Fibroblast of pulmonary artery (primary cell): ENCODE measurements at regions not wholly inside any gene's neighbourhood (a gene's known extent, or its start where the extent isn't known, plus 50 kb on each side); places are given as distances from the start of the nearest gene placed in this dataset.

Source experiments
- DNase-seq: peaks from one replicate; pipeline ENCODE4 v3.0.0-alpha.2; 2010; ENCODE audit warnings: low read depth
- H3K4me3 ChIP-seq: replicated peaks from 2 replicates; pipeline ENCODE4 v1.5.1; 2011; ENCODE audit warnings: low read depth, mild to moderate bottlenecking, control low read depth, low read length, moderate library complexity
- CTCF ChIP-seq: IDR thresholded peaks from 2 replicates; pipeline ENCODE4 v1.5.1; 2011; ENCODE audit warnings: mild to moderate bottlenecking, control low read depth, low read length, inconsistent platforms; ENCODE audit errors: missing control alignments

GRCh38 chr9:13688990-13689600 lies 409.6 kb upstream of the MPDZ start:
- H3K4me3 ChIP-seq = no peak overlapping the region
- peak; percentile 67 for TF ChIP-seq CTCF
- DNase-seq = peak; percentile 68

- no peak for TF ChIP-seq CTCF
- no peak overlapping the region for H3K4me3 ChIP-seq
- DNase-seq = peak; percentile 13
Observed at GRCh38 chr9:13688223-13688989, 408.9 kb upstream of the MPDZ start.

- TF ChIP-seq CTCF = no peak
- DNase-seq = no peak
- no peak overlapping the region for H3K4me3 ChIP-seq
Observed at GRCh38 chr9:13684656-13685055, 405.2 kb upstream of the MPDZ start.

- H3K4me3 ChIP-seq = no peak overlapping the region
- TF ChIP-seq CTCF = no peak
Observed at GRCh38 chr9:13677801-13678200, 398.3 kb upstream of the MPDZ start.

GRCh38 chr9:13675638-13676000 lies 396.1 kb upstream of the MPDZ start:
- H3K4me3 ChIP-seq = no peak overlapping the region
- DNase-seq = no peak
- TF ChIP-seq CTCF = no peak

More at GRCh38 chr9:13677801-13678200, 398.3 kb upstream of the MPDZ start:
- DNase-seq = no peak

GRCh38 chr9:13674926-13675637 lies 395.6 kb upstream of the MPDZ start:
- DNase-seq = no peak
- no peak overlapping the region for H3K4me3 ChIP-seq
- no peak for TF ChIP-seq CTCF
